Mammary epithelial cell (primary cell): ENCODE measurements at regions not wholly inside any gene's neighbourhood (a gene's known extent, or its start where the extent isn't known, plus 50 kb on each side); places are given as distances from the start of the nearest gene placed in this dataset.

ENCODE experiments used
- EZH2 ChIP-seq: IDR thresholded peaks from 2 replicates; pipeline ENCODE4 v1.6.1; 2012; ENCODE audit warnings: low read length, inconsistent platforms, borderline replicate concordance
- TF ChIP-seq, protein P1 (sequence below), 2 donors: IDR thresholded peaks in 1 of 2; conservative IDR thresholded peaks in 1 of 2; 2 replicates each; pipeline ENCODE4 v1.5.1; 2011 to 2012; ENCODE audit warnings: inconsistent platforms in 2 of 2, low read length in 2 of 2, mild to moderate bottlenecking in 2 of 2, control low read depth in 1 of 2, low read depth in 1 of 2; ENCODE audit not compliant: insufficient read depth in 1 of 2; ENCODE audit errors: extremely low read depth in 1 of 2

DNA sequence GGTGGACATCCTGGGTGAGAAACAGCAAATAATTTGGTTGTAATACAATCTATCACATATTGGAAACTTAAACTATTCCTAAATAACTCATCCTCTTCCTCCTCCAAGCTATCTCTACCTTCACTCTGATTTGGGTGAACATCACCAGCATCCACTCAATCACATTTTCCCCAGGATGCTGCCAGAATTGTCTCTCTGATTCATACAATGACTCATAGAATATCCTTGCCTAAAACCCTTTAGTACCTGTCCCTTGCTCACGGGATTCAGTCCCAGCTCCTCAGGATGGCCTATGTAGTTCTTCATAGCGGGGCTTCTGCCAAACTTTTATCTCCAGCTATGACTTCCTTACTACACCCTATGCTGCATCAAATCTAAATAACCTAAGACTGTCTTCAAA lies 146.8 kb downstream of the EMP1 start:
- TF ChIP-seq, protein P1, sequence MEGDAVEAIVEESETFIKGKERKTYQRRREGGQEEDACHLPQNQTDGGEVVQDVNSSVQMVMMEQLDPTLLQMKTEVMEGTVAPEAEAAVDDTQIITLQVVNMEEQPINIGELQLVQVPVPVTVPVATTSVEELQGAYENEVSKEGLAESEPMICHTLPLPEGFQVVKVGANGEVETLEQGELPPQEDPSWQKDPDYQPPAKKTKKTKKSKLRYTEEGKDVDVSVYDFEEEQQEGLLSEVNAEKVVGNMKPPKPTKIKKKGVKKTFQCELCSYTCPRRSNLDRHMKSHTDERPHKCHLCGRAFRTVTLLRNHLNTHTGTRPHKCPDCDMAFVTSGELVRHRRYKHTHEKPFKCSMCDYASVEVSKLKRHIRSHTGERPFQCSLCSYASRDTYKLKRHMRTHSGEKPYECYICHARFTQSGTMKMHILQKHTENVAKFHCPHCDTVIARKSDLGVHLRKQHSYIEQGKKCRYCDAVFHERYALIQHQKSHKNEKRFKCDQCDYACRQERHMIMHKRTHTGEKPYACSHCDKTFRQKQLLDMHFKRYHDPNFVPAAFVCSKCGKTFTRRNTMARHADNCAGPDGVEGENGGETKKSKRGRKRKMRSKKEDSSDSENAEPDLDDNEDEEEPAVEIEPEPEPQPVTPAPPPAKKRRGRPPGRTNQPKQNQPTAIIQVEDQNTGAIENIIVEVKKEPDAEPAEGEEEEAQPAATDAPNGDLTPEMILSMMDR (conservative IDR thresholded peaks at IDR 0.05 in 1 of 2, IDR thresholded peaks at IDR 0.05 in 1 of 2; ENCODE audit: extremely low read depth in 1 of 2, insufficient read depth in 1 of 2, low read depth in 1 of 2, low read length in 2 of 2): no peak
- no peak for TF ChIP-seq EZH2
